GM03348 (cell line): ENCODE measurements at regions not wholly inside any gene's neighbourhood (a gene's known extent, or its start where the extent isn't known, plus 50 kb on each side); places are given as distances from the start of the nearest gene placed in this dataset.
"Not testable (repeated sequence)": the region's sequence is repeated elsewhere in the genome, so short reads cannot be mapped to it uniquely, and the experiment has no call there.

Source experiments
- DNase-seq: peaks from one replicate; pipeline ENCODE4 v3.0.0; 2012; ENCODE audit warnings: low spot score

- DNase-seq = no peak
Observed at GRCh38 chr4:30837861-30838260, 117.7 kb downstream of the PCDH7 start.

- DNase-seq = no peak
Observed at GRCh38 chr4:30838331-30838730, 118.2 kb downstream of the PCDH7 start.

GRCh38 chr4:30839583-30840520 is 119.7 kb downstream of the PCDH7 start:
- no peak for DNase-seq

DNA sequence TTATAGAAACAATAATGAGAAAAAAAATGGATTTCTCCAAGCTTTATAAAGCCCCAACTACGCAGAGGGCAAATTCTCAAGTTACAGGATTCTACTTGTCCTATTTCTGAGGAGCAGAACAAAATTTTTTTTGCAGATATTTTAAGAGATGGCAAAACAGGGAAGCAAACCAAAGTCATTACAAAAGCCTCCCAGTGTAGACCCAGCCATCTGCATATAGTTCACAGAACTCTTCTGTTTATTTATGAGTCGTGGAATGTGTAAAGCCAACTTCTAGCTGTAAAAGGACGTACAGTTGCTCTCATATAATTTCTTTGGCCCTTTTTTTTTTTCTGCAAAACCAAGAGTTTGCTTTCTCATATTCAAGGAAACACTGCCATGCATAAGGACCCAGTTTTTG is 120.4 kb downstream of the PCDH7 start:
- DNase-seq = no peak

DNA sequence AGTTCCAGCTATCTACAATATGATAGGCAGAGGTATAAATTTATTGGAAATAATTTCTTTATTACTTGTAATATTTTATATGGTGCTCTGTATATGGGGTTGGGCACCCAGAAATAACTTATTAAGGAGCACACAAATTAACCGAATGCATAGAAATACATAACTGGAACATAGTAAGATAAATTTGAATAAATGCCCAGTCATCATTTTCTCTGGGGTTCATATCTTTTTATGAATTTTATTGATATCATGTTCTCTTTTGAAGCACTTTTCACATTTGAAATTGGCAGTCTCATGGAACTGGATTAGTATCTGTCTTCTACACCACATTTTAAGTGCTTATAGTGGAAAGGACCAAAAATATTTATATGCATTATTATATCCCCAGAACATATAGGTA is 122.0 kb downstream of the PCDH7 start:
- DNase-seq = no peak

DNA sequence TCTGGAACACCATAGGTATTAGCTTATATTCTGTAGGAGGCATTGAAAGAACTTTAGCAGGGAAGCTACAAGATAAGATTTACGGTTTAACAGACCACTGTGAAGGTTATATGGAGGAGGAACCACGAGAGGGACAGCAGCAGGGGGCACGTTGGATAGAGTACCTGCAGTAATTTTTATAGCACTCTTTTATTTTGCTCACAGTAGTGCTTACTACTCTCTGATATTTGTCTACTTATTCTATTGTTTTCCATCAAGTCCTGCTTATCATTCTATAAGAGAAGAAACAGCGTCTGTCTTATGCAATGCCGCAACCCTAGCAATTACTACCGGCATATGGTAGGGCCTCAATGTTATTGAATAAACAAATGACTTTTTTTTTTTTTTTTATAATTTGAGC is 122.5 kb downstream of the PCDH7 start:
- no peak for DNase-seq

DNA sequence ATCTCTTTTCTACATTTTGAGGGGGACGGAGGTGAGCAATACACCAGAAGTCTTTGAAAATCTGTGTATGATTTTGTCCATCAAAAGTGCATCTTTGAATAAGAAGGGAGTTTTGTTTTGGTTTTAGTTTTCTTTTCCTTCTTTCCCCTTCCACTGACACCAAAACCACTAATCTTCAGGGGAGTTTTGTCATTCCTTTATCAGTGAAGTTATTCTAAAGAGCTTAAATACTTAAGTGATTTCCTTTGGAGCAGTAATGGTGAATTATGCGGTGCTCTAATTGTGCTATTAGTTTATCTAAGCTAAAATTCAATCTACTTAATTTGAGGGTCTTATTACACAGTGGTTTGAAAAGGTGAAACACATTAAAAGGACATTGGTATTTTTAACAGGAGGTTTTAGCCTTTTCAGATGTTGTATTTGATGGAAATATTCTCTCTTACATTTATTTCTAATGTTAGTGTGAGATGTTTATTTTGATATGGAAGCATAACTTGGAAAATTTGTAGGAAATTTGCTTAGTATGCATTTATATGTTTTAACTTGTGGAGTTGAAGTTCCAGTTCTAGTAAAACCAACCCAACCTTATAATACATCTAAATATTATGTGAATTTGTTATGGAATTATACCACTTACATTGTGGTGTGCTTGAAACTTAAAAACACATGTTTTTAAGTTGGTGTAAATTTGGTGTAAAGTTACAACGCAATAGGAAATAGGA is 124.9 kb downstream of the PCDH7 start:
- no peak for DNase-seq

DNA sequence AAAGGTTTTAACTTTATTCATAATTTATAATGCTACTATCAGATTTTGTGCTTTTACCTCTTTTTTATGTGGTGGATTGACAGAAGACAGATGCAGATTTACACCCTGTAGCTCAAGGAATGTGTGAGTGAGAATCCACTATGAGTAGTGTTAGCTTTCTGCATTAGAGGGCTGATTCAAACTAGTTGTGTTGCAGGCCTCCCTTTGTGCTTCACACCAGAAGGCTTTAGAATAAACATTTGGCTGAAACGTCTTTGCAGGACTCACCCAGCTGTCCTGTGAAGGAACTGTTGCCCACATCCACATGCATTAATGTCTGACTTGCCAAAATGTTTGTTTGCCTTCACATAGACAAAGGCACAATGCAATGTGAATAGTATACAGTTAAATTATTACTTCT is 127.0 kb downstream of the PCDH7 start:
- DNase-seq = no peak

DNA sequence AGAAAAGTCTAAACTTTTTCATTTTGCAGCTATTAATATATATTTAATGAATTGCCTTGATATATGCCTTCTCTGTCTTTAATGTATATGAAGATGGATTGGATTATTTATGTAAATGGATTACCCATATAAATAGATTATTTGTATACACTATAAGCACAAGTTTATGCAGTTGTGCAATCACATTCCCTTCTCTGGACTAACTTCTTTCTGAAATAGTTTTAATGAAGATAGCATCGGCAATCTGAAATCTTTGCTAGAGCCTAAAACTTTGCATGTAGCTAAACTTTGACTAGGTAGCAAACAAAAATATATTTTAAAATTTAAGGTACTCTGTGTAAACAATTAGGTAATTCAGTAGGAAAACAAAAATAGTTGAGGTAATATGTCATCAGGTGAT is 127.8 kb downstream of the PCDH7 start:
- DNase-seq = no peak

- DNase-seq = no peak
Observed at GRCh38 chr4:30854531-30854930, 134.4 kb downstream of the PCDH7 start.

DNA sequence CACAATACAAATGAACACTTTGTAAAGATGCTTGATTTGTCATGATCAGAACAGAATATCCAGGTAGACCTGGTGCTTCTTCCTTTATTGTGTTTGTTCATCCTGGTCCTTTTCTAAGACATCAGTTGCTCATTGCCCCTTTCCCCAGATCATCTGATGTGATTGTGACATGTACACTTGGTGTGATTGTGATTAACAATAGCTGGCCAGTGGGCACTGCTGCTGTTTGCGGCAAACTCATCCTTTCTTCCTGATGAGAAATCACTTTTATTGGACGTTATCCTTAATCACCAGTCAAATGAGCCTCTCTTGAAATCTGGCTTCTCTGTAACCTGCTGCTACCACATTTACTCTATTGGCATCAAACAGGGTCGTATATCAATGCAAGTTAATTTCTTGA is 135.1 kb downstream of the PCDH7 start:
- no peak for DNase-seq

DNA sequence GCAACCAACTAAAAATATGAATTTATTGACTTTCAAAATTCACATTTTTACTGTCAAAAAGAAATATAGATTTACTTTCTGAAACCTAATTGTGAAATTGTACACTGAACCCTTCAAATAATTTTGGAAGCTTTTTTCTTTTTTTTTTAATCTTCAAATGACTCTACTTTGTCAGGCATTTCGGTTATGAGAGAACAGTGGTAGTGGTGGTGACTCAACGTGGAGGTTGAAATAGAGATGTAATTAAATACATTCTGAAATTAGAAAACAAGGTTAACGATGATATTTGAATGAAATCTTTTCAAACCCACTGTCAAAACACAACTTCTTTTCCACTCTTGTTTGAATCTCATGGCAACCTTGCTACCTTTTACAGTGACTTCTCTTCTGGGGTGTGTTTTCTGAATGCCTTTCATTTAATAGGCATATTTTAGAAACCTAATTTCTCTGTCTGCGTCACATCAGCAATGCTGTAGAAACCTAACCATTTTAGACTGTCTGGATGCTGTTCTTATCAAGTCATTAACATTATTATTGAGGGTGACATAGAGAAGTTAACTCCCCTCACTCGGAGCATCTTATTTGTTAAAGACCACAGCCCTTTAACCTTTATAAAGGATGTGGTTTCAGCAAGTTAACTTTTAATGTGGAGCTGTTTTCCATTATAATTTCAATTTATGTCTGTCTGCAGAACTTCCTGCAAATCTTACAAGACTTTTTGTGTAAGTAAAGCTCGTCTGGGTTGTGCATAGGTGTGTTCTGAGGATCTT is 136.8 kb downstream of the PCDH7 start:
- DNase-seq = no peak

DNA sequence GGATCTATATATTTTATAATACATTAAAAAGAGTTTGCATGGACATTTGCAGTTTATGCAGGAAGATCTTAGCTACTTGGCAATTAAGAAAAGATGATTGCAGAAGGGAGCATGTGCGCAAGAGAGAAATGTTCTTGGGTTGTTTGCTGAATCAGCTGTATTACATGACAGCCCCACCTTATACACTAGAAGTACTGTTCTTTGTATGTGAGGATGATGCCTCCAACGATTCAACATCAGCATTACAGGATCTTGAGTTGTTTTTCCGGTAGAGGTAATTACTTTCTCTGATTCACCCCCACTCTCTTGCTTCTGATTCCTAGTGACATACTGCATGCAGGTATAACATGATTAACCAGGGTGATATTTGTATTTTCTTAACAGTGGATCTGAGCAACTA is 140.8 kb downstream of the PCDH7 start:
- no peak for DNase-seq

DNA sequence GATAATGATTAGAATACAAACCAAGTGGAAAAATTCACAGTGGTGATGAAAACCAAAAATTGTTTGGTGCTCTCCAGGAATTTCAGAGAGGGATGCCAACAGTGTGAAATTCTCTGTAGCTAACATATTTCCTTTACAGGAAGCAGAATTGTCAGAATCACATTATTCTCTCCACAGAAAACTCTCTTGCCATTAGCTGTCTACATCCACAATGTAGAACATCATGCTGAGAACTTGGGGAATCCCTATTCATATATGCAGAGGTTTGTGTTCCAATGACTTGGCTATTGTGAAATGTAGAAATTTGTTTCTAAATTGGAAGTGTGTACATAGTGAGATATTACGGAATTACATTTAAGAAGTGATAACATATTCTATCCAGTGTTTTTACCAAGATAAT is 142.0 kb downstream of the PCDH7 start:
- DNase-seq = no peak

- peak; percentile 48 for DNase-seq
Observed at GRCh38 chr4:30863021-30863420, 142.9 kb downstream of the PCDH7 start.

DNA sequence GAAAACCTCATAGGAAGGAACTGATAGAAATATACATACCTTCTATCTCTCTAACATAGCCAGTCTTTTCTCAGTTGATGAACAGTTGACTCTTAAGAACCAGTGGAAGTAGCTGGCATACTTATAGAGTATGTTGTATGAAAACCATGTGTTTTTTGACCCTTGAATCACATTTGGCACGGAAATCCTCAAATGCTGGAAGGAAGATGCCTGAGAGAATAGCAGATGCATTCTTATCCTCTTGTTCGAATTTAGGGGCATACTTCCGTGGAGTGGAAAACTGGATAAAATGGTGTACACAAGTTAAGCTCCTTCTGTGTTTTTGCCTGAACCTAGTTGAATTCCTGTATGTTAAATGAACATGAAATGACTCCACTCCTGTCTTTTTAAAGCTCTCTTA is 145.5 kb downstream of the PCDH7 start:
- DNase-seq = peak; percentile 6

DNA sequence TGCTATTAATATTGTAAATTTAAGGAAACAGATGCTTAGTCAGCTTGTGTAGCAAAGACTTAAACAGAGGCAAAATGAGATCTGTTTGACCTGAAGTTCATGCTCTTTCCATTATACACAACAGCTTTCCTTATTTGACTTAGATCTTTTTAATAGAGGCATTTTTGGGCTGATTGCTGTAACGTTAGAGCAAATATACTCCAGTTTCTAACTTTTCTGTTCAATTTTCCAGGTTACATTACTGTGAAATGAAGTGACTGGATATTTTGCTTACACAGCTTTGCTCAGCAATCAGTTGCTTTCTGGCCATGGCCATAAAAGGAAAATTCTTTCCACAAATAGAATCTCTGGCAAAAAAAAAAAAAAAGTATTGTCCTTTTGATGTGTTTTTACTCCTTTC is 146.2 kb downstream of the PCDH7 start:
- DNase-seq = no peak

- DNase-seq = no peak
Observed at GRCh38 chr4:30866907-30867306, 146.7 kb downstream of the PCDH7 start.

- DNase-seq = no peak
Observed at GRCh38 chr4:30867427-30867826, 147.3 kb downstream of the PCDH7 start.

GRCh38 chr4:30868111-30868895 is 148.1 kb downstream of the PCDH7 start:
- no peak for DNase-seq

GRCh38 chr4:30869387-30869786 is 149.2 kb downstream of the PCDH7 start:
- DNase-seq = not testable (repeated sequence)

- no peak for DNase-seq
Observed at GRCh38 chr4:30870513-30870912, 150.3 kb downstream of the PCDH7 start.
